Stimulated activated CD4-positive, alpha-beta T cell treated with anti-CD3 and anti-CD28 coated beads, Interleukin-1b, Interleukin-23, amount 100 ng/mL, for 4 hours (primary cell): ENCODE measurements at regions not wholly inside any gene's neighbourhood (a gene's known extent, or its start where the extent isn't known, plus 50 kb on each side); places are given as distances from the start of the nearest gene placed in this dataset.
"Not testable (repeated sequence)": the region's sequence is repeated elsewhere in the genome, so short reads cannot be mapped to it uniquely, and the experiment has no call there.

ENCODE experiments used
- DNase-seq, 2 donors: peaks; one replicate each; pipeline ENCODE4 v3.0.0-alpha.2; 2020; ENCODE audit warnings: low read depth in 2 of 2

DNA sequence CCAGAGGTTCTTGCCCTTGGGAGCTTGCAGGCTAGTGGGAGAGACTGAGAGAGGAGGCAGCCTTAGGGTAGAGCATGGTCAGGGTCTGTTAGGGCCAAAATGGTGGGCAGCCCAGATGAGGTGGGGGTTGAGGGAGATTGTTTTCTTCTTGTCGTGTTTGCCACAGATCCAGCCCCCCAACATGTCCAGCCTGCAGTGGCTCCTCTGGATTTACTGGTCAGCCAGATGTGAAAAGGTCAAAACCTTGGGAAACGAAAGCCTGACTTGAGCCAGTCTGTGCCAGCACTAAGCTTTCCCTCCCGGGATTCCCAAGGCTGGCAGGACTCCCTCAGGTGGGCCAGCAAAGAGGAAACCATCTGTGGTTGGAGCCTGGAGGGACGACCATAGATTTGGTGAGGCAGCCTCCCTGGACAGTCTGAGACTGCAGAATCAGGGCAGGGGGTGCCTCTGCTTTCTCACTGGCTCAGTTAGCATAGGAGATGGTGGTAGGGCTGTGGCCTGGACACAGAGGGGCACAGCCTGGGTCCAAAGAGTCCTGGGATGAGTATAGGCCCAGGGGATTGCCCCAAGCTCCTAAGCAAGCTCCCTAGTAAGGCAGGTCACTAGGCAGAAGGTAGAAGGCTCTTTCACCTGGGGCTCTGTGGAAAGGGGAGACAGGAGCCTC is 51.2 kb upstream of the PRR23C start:
- no peak for DNase-seq

DNA sequence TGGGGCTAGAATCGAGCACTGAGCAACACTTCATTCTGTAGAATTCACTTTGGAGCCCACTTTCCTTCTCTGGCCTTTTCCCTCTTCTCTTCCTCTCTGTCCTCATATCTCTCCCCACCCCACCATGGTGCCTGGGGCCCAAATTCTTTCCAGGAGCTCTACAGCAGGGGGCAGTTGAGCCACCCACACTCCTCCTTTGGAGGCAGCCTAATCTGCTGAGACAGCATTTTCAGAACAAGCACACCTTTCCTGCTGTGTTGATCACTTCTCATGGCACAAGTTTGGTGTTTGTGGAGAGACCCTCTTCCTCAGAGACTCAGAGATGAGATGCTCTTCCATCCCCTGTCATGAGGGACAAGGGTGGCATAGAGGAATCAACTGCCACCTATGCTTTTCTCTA is 52.0 kb upstream of the PRR23C start:
- no peak for DNase-seq

DNA sequence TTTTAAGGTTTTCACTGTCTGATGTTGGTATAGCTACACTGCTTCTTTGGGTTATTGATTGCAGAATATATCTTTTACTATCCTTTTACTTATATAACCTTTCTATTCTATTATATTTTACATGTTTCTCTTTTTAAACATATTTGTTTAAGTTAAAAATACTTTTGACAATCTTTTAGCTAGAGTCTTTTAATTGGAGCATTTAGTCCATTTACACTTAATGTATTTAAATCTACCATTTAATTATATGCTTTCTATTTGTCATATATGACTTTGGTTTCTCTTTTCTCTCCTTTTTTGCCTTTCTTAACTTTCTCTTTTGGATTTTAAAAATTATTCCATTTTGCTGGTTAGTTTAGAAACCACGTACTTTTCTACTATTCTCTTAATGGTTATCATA is 53.7 kb upstream of the PRR23C start:
- no peak for DNase-seq

DNA sequence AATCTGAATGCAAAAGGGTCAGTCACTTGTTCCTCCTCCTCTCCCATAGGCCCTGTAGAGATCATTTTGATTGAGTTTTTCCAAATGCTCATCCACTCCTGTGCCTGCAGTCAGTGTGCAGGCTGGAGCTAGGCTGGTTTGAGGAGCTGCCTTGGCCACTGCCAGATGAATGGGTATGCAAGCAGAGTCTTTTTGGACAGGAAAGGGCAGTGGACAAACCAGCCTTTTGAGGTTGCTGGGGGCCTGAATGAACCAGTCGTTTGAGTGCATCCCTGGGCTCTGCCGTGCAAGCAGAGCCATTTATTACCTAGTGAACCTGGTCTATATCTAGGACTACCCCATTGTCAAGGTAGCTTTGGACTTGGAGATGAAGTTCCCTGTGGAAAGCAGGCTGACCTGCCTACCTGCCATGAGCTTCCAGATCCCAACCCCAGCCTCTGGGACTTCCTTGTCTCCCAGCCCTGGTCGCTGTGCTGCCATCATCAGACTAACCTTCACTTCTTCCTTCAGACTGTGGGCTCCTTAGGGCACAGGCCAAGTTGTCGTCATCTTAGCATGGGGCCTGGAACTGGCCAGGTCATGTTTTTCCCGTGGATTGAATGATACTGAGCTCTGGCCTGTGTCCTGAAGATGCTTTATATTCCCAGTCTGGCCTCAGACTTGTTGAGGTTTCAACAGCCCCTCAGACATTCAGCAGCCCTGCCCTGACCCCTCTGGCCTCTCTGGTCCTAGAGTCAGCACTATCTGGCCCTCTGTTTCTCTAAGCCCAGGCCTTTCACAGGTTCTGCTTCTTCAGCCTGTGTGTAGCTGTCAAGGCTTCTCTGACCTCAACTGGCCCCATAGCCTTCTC is 55.5 kb upstream of the PRR23C start:
- no peak for DNase-seq

DNA sequence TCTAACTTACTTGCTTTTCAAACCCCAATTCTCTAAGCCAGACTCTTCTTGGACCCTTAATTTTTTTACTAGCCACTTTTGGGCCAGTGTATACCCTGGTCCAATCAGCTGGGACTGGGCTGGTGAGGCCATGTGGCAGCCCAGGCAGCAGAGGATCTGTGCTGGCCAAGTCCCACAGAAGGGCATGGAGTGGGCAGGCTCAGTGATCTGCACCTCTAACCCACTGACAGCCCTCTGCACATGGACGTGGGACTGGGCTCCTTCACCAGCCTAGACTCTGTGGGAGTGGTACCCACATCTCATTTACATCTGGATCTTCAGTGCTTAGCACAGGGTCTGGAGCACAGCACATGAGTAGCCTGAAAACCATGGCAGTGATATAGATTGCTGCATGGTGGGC is 56.1 kb upstream of the PRR23C start:
- DNase-seq, result no peak

DNA sequence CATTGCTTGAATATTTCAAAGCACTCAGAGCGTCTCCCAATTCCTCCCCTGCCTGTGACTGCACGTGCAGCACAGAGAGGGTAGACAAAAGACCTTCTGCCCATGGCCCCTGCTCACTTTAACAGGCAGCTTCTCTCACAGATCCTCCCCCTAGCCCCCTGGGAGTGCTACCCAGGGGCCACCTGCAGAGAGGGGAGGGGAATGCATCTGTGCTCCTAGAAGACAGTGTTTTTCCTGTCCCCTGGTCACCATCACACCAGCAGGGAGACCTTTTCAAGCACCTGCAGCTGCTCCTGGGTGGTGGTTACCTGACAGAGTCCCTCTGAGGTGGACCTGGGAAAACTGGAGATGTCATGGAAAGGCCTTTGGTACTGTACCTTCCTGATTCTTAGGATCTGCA is 56.7 kb upstream of the PRR23C start:
- no peak for DNase-seq

DNA sequence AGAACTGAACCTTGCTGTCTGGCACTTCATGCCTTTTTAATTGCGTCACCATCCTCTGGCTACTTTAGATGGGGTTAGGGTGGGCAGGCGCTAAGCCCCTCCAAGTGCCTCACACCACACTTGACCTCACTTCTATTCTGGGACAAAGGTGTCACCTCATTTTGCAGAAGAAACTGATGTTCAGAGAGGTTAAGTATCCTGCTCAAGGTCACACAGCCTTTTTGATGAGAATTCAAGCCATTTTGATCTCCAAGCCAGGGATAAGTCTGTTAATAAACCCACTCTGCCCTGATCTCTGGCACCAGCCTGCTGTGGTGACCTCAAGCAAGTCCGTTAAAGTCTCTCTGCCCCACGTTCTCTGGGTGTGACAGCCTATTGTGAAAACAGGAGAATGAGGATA is 58.8 kb upstream of the PRR23C start:
- DNase-seq, result no peak

DNA sequence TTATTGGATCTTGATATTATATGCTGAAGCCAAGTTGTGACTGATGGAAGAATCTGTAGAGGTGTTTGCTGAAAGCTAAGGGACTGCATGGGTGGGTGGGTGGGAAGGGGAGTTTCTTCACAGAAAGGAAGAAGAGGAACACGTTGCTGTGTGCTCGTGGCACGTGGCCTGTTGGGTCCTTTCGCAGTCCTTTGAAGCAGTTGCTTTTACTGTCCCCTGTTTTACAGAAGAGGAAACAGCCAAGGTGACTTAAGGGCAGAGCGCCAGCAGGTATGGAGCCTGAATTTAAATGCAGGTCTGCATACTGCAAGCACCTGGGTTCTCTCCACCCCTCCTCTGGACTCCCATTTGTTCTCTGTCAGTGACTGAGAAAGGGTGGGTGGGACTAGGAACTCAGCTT is 59.4 kb upstream of the PRR23C start:
- no peak for DNase-seq

DNA sequence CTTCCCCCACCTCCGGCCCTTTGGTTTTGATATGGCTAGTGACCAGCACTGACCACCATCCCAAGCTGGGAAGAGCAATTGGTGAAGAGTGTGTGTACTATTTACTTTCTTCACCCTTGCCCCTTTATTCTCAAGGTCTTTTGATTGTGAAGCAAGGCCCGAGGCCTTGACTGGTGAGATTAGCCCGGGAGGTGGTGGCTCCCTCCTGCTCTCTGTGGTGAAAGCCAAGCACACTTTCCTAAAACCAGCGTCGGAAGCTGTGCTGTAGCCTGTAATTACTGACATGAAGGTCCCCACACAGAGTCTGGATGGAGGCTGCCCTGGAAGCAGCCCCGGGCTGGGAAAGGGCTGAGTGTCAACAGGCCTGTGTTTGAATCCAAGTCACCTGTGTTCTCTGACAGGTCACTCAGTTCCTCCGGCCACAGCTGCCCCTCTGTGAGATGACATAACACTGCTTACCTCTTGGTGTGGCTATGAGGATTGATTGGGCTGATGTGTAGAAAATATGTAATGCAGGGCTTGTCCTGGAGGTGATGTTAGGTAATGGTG is 60.5 kb upstream of the PRR23C start:
- DNase-seq, result no peak

DNA sequence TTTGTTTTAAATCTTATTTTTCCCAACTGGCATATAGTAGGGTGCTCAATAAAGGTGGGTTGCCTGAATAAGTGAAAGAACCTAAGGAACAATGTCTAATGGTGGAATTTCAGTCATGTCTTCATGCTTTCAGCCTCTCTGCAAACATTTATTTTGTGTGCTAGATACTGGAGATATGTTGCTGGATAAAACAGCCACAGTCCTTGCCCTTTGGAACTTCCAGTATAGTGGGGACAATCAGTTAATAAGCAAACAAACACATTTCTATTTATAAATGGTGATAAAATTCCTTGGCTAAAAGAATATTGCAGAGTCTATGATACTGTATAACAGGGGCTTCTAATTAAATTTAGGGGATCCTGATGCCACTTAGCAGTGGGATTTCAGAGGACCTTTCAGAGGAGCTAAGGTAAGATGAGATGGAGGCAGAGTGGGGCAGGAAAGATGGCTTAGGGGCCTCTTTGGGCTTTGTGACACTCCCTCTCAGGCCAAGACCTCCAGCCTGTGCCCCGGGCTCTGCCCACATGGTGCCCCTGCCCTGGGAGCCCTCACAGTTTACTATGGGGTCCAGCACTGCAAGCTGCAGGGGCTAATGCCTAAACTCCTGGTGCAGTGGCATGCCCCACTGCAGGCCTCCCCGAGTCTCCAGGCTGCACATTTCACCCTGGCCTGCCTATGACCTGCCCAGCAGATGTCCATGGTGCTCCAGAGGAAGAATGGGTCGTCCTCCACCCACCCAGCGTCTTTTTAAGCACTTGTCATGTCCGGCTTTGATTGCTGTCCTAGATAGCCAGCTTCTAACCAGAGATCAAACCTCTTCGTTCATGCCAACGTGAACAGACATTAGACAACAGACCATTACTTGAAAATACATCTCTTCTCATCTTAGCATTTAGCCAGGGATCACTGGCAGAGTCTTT is 61.6 kb upstream of the PRR23C start:
- DNase-seq, result no peak

DNA sequence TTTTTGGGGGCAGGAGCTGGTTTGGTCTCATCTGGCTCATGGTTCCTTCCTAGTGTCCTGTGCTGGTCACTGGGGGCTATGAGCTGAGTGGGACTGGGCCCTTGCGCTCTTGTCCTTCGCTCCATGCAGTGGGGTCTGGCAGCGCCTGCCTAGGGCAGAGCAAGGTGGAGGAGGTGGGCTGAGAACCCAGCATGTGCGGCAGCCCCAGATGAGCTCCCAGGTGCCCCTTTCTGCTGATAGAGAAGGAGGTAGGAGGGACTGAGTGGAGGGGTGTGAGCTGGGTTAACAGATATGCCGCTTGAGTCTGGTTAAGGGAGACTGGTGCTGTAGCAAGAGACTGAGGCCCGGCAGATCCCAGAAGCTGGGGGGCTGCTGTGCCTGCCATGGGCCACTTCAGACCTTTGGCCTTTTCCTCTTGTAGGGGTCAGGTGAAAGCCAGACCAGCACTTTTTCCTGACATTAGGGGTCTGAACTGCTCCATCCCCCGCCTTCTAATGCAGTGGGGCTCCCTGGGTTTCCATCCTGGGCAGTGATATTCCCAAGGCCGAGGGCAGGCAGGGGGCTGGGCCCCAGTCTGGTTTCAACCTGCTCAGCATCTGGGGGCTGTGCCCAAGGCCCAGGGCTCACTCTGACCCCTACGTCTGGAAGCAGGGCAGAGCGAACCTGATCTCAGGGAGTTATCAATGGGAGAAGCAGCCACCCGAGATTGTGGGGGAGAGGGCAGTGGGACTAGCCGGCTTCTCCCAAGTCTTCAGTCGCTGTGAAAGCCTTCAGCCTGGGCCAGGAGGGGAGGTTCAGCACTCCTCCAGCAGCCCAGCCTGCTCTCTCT is 62.9 kb upstream of the PRR23C start:
- no peak for DNase-seq

DNA sequence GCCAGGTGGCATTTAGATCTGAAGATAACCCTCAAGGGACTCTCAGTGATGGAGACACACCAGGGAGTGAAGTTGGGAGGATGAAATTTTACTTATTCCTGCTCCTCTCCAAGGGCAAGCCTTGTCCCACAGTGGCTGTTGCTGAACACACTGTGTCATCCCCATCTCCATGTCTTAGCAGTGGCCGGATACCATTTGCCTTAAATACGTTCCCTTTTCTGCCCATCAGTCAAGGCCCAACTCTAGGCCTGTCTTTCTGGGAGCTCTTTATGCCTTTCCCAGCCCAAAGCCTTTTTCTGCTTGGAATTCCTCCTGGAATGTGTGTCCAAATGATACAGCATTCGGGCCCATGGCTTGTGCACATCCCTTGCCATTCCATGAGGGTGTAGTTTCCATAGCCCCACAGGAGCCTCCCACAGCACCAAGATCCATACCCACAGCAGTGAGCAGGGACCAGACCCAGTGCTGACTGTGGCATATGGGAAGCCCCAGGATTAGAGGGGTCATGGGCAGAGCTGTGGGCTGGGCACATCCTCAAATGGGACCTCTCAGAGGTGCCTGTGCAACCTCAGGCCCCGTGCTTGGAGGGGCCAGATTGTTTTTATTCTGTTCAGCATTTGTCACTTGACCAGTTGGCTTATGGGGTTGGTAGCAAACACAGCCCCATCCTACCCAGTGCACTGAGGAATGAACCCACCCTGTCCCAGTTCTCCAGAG is 63.7 kb upstream of the PRR23C start:
- DNase-seq, result no peak

DNA sequence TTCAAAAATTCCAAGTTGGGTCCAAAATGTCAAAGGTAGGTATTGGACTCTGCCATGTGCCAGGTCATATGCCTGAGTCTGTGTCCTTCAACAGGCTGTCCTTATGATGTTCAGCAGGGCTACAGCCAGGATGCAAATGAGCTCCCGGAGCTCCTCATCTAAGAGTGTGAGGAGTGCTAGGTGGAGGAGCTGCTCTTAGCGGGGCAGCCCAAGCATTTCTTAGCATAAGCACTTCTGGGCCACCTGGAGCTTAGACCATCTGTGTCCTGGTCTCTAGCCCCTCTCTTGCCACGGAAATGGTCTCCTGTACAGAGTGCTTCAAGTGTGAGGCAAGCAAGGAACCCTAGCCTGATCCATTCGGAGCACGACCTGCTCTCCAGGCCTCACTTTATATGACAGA is 64.6 kb upstream of the PRR23C start:
- no peak for DNase-seq

DNA sequence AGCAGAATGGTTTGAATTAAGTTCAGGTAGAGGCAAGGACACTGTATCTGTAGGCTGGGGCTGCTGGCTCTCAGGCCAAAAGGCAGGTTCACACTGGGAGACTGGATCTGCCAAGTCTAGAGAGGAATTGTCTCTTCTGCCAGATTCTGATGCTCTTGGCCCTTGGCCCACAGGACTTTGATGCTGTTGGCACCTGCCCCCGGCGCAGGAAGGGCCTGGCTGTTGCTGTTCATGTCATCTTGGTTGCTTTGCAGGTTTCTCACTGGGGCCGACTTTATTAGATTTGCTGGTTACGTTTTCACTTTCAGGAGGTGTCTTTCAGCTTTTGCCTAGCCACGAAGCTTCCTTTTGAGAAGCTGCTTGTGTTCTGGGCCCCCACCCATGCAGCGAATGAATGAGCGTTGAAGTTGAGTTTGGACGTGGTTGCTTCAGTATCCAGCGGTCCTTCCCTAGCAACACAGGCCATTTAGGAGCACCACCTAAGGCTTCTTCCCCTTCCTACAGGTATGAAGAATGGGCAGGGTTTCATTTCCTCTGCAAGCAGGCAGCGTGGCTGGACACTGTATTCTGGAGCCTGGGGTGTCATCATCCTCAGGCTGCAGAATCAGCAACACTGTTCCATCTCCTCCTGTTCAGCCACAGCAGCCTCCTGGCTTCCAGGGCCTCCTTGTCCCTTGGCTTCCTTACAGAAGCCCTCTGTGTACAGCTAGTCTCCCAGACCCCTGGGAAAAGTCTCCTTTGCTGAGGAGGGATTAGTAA is 65.6 kb upstream of the PRR23C start:
- DNase-seq, result no peak

DNA sequence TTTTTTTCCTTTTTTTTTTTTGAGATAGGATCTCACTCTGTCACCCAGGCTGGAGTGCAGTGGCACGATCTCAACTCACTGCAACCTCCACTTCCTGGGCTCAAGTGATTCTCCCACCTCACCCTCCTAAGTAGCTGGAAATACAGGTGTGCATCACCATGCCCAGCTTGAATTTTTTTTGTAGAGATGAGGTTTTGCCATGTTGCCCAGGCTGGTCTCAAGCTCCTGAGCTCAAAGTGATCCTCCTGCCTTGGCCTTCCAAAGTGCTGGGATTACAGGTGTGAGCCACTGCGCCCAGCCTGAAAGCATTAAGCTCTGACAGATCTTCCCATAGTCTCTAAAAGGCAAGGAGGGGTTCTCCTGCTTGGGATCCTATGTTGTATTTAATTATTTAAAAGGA is 66.2 kb upstream of the PRR23C start:
- not testable (repeated sequence) for DNase-seq

DNA sequence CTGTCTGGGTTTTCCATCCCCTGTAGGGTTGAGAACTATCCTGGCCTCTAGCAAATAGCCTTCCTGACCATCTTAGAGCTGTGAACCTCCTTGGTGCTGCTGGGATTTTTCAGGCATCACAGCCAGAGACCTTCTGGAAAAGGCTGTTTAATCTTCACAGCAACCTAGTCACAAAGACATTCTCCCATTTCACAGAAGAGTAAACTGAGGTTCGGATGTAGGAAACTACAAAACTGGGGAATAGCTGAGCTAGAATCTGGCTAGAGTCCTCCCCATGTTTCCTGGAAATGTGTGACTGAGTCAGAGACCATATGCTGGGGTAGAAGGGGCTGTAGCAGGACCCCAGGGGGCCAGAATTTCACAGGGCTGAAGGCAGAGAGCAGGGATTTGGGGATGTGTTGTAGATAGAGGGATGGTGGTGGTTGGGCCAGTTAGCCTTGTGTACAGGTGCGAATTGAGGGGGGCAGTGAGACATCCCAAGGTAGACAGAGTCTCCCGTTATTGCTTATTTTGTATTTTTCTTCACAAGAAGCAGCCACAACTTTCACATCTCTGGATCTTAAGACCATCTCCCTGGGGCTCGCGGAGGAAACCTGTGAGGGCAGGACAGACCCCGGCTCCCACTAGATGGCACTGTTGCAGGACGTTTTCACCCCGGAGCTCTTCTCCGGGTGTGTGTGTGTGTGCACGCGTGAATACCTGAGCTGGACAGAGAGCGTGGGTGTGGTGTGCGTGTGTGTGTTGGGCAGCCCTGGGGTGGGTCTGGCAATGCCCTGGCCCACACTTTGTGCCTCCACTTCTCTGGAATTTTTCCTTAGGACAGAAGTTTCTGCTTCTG is 66.9 kb upstream of the PRR23C start:
- DNase-seq, result peak; percentile 7 to 47

DNA sequence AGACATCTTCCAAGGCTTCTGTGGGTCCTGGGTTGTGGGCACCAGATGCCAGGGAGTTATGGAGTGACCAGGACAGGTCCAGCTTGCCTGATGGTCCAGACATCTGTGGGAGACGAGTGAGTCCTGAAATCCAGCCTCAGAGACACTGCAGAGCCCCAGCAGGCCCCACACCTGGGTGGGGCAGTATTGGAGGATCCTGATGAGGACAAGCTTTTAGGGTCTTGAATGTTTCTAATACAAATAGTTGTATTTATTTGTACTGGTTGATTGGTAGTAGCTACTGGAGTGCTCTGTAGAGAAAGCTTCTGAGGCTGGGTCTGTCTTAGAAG is 67.5 kb upstream of the PRR23C start:
- no peak for DNase-seq

DNA sequence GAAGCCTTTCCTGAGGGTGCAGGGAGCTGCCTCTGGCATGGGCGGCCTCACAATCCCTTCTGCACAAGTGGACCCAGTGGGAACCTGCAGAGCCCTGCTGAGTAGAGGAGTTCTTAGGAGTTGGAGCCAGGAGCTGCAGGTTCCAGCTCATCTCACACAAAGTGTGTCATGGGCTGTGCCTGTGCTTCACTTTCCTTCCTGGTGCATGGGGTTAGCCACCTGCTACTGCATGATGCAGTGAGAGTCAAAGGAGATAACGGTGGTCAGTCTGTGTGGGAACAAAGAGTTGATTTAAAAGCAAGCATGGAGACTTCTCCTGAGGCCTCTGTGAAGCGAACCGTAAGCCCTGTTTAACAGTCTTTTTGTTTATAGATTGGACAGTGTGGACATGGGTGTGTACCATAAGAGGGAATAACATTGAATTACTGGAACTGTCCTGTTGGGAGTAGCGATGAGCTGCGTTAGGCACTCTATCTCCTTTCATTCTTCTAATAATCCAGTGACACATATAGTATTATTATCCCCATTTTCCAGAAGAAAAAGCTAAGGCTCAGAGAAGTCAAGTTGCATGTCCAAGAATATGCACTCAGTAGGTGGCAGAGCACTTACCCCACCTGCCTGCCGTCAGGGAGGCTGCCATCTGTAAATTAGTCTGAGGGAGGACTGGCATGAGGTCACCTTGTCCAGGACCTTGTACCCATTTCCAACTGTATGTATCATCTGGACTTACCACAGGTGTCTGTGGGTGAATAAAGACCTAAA is 68.7 kb upstream of the PRR23C start:
- DNase-seq, result no peak
